VCaP (cell line): ENCODE measurements at regions not wholly inside any gene's neighbourhood (a gene's known extent, or its start where the extent isn't known, plus 50 kb on each side); places are given as distances from the start of the nearest gene placed in this dataset.

ENCODE experiments used
- H3K27ac ChIP-seq: fragments of 450-650 bp; 2 replicates; pipeline ENCODE4 v1.5.1; 2017
- CTCF ChIP-seq: fragments of 450-650 bp; conservative IDR thresholded peaks from 2 replicates; pipeline ENCODE4 v1.5.1; 2017; ENCODE audit warnings: mild to moderate bottlenecking, moderate library complexity

DNA sequence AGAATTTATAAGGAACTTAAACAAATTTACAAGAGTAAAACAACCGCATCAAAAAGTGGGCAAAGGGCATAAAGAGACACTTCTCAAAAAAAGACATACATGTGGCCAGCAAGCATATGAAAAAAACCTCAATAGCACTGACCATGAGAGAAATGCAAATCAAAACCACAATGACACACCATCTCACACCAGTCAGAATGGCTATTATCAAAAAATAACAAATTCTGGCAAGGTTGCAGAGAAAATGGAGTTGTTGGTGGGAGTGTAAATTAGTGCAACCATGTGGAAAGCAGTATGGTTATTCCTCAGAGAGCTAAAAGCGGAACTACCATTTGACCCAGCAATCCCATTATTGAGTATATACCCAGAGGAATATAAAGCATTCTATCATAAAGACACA is 866.8 kb upstream of the TENM4 start:
- H3K27ac ChIP-seq = no peak overlapping the region
- no peak for TF ChIP-seq CTCF

DNA sequence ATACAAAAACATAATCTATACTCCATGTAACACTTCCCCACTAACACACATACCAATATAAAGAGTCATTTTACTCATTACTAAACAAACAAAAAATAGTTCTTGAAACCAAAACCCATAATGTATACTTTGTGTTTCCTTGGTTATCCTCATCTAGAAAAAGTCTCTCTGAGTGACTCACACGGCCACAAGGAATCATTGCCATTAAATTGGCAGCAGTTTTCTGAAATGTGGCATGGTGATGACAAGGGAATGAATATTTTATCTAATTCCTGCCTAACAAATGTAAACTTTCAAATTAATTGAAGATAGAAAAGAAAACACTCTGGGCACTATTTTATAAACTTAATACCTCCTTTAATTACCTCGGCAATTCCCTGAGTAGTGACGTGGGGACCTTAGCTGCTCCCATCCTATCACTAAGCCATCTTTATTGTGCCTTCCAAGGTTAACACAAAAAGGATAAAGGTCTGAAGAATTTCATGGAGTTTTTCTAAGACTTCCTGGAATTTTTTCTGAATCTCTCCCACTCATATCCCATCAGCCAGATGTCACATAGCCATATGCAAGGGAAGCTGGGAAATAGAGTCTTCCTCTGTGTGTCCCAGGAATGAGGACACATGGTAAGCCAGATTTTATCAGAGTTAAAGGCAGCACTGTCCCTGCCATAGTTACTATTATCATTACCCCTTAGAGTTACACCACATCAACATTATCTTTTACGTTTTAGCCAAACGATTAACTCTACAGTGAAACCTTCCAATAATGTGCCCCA is 857.2 kb upstream of the TENM4 start:
- no peak for TF ChIP-seq CTCF

GRCh38 chr11:80293293-80293692 is 852.5 kb upstream of the TENM4 start:
- TF ChIP-seq CTCF = no peak
- H3K27ac ChIP-seq = no peak overlapping the region

More for the DNA sequence above, 857.2 kb upstream of the TENM4 start:
- no peak overlapping the region for H3K27ac ChIP-seq

DNA sequence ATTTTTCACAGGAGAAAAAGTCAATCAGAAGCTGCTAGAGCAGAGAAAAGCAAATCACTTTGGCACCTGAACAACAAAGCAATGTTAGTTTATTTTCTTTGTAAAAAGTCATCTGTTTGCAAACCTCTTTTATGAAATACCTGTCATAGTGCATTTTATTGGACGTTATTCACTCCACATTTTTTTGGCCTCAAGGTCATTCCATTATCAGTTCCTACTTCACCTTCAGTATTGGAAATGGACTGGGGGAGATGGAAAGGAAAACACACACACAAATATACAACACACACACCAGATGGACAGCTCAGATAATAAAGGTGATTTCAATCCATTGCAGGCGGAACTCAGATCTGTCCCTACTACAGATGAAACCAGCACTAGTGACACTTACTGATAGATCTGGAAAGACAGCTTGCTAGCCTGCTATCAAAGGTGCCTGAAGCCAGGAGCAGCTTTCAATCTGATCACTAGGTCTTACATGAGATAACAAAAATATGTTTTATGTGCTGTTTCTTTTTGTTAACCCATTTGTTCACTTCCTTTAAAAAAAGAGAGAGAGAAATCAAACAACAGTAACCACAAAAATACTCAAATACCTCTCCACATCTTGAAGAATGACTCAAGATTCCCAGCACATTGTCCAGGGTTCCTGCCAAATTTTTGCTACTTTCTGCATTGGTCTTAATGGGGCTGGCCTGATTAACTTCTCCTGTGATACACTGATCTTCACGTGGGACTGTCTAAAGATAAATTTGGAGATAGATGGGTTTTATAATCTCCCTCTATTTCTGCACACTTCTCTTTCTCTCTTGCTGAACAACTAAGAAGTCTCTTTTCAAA is 844.3 kb upstream of the TENM4 start:
- peak overlapping the region; percentile 53 for H3K27ac ChIP-seq
- TF ChIP-seq CTCF = no peak

DNA sequence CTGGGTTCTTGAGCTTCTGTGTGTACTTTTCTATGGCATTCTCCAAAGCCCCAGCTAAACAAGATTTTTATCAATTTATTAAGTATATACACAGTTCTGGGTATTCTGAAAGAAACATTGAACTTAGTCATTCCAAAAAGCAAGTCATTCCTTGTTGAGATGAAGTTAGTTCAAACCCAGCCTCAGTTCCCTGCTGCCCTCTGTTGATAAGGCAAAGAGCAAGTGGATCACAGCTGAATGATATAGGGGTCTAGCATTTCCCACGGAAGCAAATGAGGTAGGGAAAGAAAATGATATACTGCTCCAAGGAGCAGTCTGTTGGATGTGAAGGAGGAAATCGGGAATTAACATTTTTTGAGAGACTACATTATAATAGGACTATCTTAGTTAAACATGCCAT is 841.8 kb upstream of the TENM4 start:
- no peak for TF ChIP-seq CTCF
- peak overlapping the region; percentile 79; the same call in 1 of the 2 replicates for H3K27ac ChIP-seq

DNA sequence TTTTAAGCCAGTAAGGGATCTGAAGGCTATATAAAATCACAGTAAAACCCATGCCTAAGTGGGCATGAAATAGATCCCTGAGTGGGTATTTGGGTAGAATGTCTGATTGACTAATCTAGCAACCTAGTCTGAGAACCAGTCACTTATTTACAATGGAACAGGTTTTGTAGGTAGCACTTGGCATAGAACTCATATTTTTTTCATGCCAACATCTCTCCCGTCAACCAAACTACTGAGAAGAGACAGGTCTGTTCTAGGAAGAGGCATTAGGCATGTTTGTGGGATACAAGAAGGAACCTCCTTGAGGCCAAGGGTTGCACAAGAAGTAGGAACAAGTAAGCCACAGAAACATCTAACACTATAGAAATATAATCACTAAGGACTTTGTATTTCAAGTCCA is 840.4 kb upstream of the TENM4 start:
- H3K27ac ChIP-seq = peak overlapping the region; percentile 79
- no peak for TF ChIP-seq CTCF

DNA sequence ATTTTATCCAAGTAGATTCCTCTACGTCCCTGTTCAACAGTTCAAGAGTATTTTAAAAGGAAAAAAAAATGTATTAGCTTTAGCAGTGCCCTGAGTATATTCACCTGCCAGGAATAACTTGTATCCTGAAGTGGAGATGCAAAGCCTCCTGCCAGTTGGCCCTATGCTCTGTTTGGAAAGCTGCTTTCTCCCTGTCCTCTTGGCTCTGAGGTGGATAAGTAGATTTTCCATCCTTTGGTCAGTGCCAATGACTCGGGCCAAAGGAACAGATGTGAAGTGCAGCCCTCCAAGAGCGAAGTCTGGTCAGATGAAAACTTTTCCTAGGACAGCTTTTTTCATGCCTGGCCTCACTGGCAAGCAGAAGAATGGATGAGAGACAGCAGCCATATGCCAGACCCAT is 839.9 kb upstream of the TENM4 start:
- peak overlapping the region; percentile 79 for H3K27ac ChIP-seq
- TF ChIP-seq CTCF = no peak
